GM23338 (cell line): ENCODE measurements at regions not wholly inside any gene's neighbourhood (a gene's known extent, or its start where the extent isn't known, plus 50 kb on each side); places are given as distances from the start of the nearest gene placed in this dataset.

Experiments
- ATAC-seq: fragments of 200-7000 bp; cut with Tn5 transposase; 3 replicates; pipeline ENCODE4 v1.9.1; 2020
- DNase-seq: peaks from one replicate; pipeline ENCODE4 v3.0.0-alpha.2; 2015; ENCODE audit warnings: low spot score
- H2AFZ ChIP-seq: fragments of 200-600 bp; sonication (generic); 2 replicates; pipeline ENCODE4 v1.8.0; 2016; ENCODE audit warnings: antibody characterized with exemption, mild to moderate bottlenecking, moderate library complexity
- H3F3A ChIP-seq: fragments of 200-600 bp; sonication (generic); replicated peaks from 2 replicates; pipeline ENCODE4 v1.8.0; 2017; ENCODE audit warnings: antibody characterized with exemption, mixed run types, low read depth
- H3K27ac ChIP-seq: fragments of 200-600 bp; sonication (generic); 2 replicates; pipeline ENCODE4 v1.6.1; 2016; ENCODE audit warnings: low read depth
- H3K27me3 ChIP-seq: fragments of 200-600 bp; sonication (generic); 2 replicates; pipeline ENCODE4 v1.8.0; 2016; ENCODE audit warnings: mild to moderate bottlenecking, mixed run types, moderate library complexity; ENCODE audit not compliant: insufficient read depth
- H3K36me3 ChIP-seq: fragments of 200-600 bp; sonication (generic); 2 replicates; pipeline ENCODE4 v1.8.0; 2016; ENCODE audit warnings: mild to moderate bottlenecking; ENCODE audit not compliant: insufficient read depth
- H3K4me1 ChIP-seq: fragments of 200-600 bp; sonication (generic); 2 replicates; pipeline ENCODE4 v1.8.0; 2016; ENCODE audit warnings: mild to moderate bottlenecking, moderate library complexity; ENCODE audit not compliant: insufficient read depth
- H3K4me2 ChIP-seq: fragments of 200-600 bp; sonication (generic); 2 replicates; pipeline ENCODE4 v1.7.1; 2017; ENCODE audit warnings: mixed run types
- H3K4me3 ChIP-seq: fragments of 200-600 bp; sonication (generic); 2 replicates; pipeline ENCODE4 v1.6.1; 2016; ENCODE audit warnings: mixed run types
- H3K79me2 ChIP-seq: fragments of 200-600 bp; sonication (generic); replicated peaks from 2 replicates; pipeline ENCODE4 v1.8.0; 2017; ENCODE audit warnings: mild to moderate bottlenecking; ENCODE audit not compliant: insufficient read depth
- H3K9me2 ChIP-seq: fragments of 200-600 bp; sonication (generic); 2 replicates; pipeline ENCODE4 v1.8.0; 2017; ENCODE audit not compliant: insufficient read depth
- H4K20me1 ChIP-seq: fragments of 200-600 bp; sonication (generic); replicated peaks from 2 replicates; pipeline ENCODE4 v1.8.0; 2017; ENCODE audit warnings: mild to moderate bottlenecking; ENCODE audit not compliant: insufficient read depth
- H3K27ac Mint-ChIP-seq: 2 replicates; pipeline ENCODE4 v1.8.0; 2020; ENCODE audit warnings: inconsistent platforms, mild to moderate bottlenecking, moderate library complexity, mixed read lengths
- H3K27me3 Mint-ChIP-seq: 3 replicates; pipeline ENCODE4 v1.8.0; 2022; ENCODE audit warnings: low read depth, mild to moderate bottlenecking, moderate library complexity, mixed read lengths, inconsistent platforms; ENCODE audit not compliant: insufficient read depth, poor library complexity
- H3K36me3 Mint-ChIP-seq: 3 replicates; pipeline ENCODE4 v1.8.0; 2021; ENCODE audit warnings: low read depth, mild to moderate bottlenecking, inconsistent platforms, moderate library complexity, mixed read lengths
- H3K4me1 Mint-ChIP-seq: 3 replicates; pipeline ENCODE4 v1.8.0; 2020; ENCODE audit warnings: mild to moderate bottlenecking, inconsistent platforms, mixed read lengths
- H3K4me3 Mint-ChIP-seq: 3 replicates; pipeline ENCODE4 v1.8.0; 2021; ENCODE audit warnings: moderate library complexity, mild to moderate bottlenecking, inconsistent platforms, mixed read lengths
- H3K9me3 Mint-ChIP-seq: 3 replicates; pipeline ENCODE4 v1.8.0; 2020; ENCODE audit warnings: moderate library complexity, mild to moderate bottlenecking, inconsistent platforms, mixed read lengths
- CREB1 ChIP-seq: fragments of 250-450 bp; sonication (Bioruptor Pico); IDR thresholded peaks from 2 replicates; pipeline ENCODE4 v1.5.0; 2020; ENCODE audit warnings: low read depth, mild to moderate bottlenecking, moderate library complexity
- ETS1 ChIP-seq: IDR thresholded peaks from 2 replicates; pipeline ENCODE4 v1.6.1; 2016; ENCODE audit warnings: antibody characterized with exemption
- EZH2 ChIP-seq: fragments of 200-600 bp; sonication (generic); IDR thresholded peaks from one replicate; pipeline ENCODE4 v1.8.0; 2017; ENCODE audit warnings: antibody characterized with exemption, mild to moderate bottlenecking, low read depth; ENCODE audit not compliant: unreplicated experiment
- EZH2phosphoT487 ChIP-seq: fragments of 200-600 bp; sonication (generic); IDR thresholded peaks from one replicate; pipeline ENCODE4 v1.8.1; 2018; ENCODE audit warnings: antibody characterized with exemption; ENCODE audit not compliant: unreplicated experiment
- POLR2AphosphoS5 ChIP-seq: IDR thresholded peaks from 2 replicates; pipeline ENCODE4 v1.6.1; 2016; ENCODE audit warnings: antibody characterized with exemption, low read depth
- STAT1 ChIP-seq: IDR thresholded peaks from one replicate; pipeline ENCODE4 v1.6.1; 2016; ENCODE audit warnings: antibody characterized with exemption; ENCODE audit not compliant: unreplicated experiment
- ZNF114 ChIP-seq: fragments of 250-450 bp; sonication (Bioruptor Pico); IDR thresholded peaks from 2 replicates; pipeline ENCODE4 v1.5.0; 2020; ENCODE audit warnings: mild to moderate bottlenecking, moderate library complexity
- ZNF331 ChIP-seq: fragments of 250-450 bp; sonication (Bioruptor Pico); IDR thresholded peaks from 2 replicates; pipeline ENCODE4 v1.5.0; 2020; ENCODE audit warnings: low read depth, mild to moderate bottlenecking, moderate library complexity
- ZNF462 ChIP-seq: fragments of 250-450 bp; sonication (Bioruptor Pico); IDR thresholded peaks from 2 replicates; pipeline ENCODE4 v1.5.0; 2020; ENCODE audit warnings: mild to moderate bottlenecking, moderate library complexity
- TF ChIP-seq, protein P1 (sequence below): IDR thresholded peaks from one replicate; pipeline ENCODE4 v1.6.1; 2018; ENCODE audit warnings: antibody characterized with exemption; ENCODE audit not compliant: unreplicated experiment
- TF ChIP-seq, protein P2 (sequence below), 2 experiments: fragments of 200-600 bp in 1 of 2; sonication (generic) in 1 of 2; conservative IDR thresholded peaks; 2 replicates each; pipeline versions ENCODE4 v1.5.1 to v1.6.1; 2016 to 2017; ENCODE audit warnings: antibody characterized with exemption in 2 of 2, low read depth in 2 of 2, mild to moderate bottlenecking in 2 of 2, moderate library complexity in 1 of 2

DNA sequence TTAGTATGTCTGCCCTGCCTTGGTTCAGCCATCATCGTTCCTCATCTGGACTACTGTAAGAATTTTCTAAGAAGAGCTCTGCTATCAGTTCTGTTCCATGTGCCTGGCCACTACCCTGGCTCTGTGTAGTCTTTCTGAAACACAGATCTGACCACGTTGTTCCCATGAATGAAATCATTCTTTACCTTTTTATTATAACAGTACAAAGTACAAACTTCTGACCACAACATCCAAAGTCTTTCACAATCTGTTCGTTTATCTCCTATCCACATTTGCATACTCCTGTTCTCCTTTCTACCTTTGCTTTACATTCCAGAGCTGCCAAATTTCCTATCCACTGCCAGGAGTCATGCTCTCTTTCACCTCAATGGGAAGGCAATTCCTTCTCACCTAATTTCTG is 284.6 kb upstream of the LRP1B start:
- Mint-ChIP-seq H3K36me3 (no peaks in the 10 kb centered on the region), H3K4me1 (no peaks in the 10 kb centered on the region), H3K4me3 (no peak overlapping the region), H3K27ac (no peak overlapping the region), H3K9me3 (no peaks in the 10 kb centered on the region), H3K27me3 (no peaks in the 10 kb centered on the region)
- H3K4me1 ChIP-seq: no peaks in the 10 kb centered on the region
- H3K27me3 ChIP-seq: no peaks in the 10 kb centered on the region
- H3K79me2 ChIP-seq: no peaks in the 10 kb centered on the region
- H3F3A ChIP-seq: no peaks in the 10 kb centered on the region
- no peak overlapping the region for H2AFZ ChIP-seq
- H3K36me3 ChIP-seq: no peaks in the 10 kb centered on the region
- H3K4me2 ChIP-seq: no peak overlapping the region
- DNase-seq (no peak), ATAC-seq (no peak)
- no peaks in the 10 kb centered on the region for H3K9me2 ChIP-seq
- TF ChIP-seq EZH2 (no peak), ZNF114 (no peak), POLR2AphosphoS5 (no peak), CREB1 (CRISPR knock-in tag) (no peak), STAT1 (no peak), ZNF462 (CRISPR knock-in tag) (no peak), ETS1 (no peak), EZH2phosphoT487 (no peak), ZNF331 (CRISPR knock-in tag) (no peak)
- TF ChIP-seq, protein P1, sequence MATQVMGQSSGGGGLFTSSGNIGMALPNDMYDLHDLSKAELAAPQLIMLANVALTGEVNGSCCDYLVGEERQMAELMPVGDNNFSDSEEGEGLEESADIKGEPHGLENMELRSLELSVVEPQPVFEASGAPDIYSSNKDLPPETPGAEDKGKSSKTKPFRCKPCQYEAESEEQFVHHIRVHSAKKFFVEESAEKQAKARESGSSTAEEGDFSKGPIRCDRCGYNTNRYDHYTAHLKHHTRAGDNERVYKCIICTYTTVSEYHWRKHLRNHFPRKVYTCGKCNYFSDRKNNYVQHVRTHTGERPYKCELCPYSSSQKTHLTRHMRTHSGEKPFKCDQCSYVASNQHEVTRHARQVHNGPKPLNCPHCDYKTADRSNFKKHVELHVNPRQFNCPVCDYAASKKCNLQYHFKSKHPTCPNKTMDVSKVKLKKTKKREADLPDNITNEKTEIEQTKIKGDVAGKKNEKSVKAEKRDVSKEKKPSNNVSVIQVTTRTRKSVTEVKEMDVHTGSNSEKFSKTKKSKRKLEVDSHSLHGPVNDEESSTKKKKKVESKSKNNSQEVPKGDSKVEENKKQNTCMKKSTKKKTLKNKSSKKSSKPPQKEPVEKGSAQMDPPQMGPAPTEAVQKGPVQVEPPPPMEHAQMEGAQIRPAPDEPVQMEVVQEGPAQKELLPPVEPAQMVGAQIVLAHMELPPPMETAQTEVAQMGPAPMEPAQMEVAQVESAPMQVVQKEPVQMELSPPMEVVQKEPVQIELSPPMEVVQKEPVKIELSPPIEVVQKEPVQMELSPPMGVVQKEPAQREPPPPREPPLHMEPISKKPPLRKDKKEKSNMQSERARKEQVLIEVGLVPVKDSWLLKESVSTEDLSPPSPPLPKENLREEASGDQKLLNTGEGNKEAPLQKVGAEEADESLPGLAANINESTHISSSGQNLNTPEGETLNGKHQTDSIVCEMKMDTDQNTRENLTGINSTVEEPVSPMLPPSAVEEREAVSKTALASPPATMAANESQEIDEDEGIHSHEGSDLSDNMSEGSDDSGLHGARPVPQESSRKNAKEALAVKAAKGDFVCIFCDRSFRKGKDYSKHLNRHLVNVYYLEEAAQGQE: no peak
- TF ChIP-seq, protein P2, sequence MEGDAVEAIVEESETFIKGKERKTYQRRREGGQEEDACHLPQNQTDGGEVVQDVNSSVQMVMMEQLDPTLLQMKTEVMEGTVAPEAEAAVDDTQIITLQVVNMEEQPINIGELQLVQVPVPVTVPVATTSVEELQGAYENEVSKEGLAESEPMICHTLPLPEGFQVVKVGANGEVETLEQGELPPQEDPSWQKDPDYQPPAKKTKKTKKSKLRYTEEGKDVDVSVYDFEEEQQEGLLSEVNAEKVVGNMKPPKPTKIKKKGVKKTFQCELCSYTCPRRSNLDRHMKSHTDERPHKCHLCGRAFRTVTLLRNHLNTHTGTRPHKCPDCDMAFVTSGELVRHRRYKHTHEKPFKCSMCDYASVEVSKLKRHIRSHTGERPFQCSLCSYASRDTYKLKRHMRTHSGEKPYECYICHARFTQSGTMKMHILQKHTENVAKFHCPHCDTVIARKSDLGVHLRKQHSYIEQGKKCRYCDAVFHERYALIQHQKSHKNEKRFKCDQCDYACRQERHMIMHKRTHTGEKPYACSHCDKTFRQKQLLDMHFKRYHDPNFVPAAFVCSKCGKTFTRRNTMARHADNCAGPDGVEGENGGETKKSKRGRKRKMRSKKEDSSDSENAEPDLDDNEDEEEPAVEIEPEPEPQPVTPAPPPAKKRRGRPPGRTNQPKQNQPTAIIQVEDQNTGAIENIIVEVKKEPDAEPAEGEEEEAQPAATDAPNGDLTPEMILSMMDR (conservative IDR thresholded peaks at IDR 0.05; ENCODE audit: low read depth in 2 of 2): no peak
- no peak overlapping the region for H3K27ac ChIP-seq
- H4K20me1 ChIP-seq: no peaks in the 10 kb centered on the region
- no peak overlapping the region for H3K4me3 ChIP-seq
